HepG2 (cell line): ENCODE measurements at regions not wholly inside any gene's neighbourhood (a gene's known extent, or its start where the extent isn't known, plus 50 kb on each side); places are given as distances from the start of the nearest gene placed in this dataset.

Experiments
- BCL6 ChIP-seq: IDR thresholded peaks from 2 replicates; pipeline ENCODE4 v1.6.1; 2016; ENCODE audit warnings: missing genetic modification reagents, missing compliant biosample characterization
- FOXA1 ChIP-seq, 2 experiments: fragments of 450-650 bp in 1 of 2; sonication (generic) in 1 of 2; formaldehyde crosslinking in 1 of 2; IDR thresholded peaks; 2 replicates each; pipeline versions ENCODE4 v1.4.0 to v1.6.1; 2016 to 2020; ENCODE audit warnings: missing genetic modification reagents in 1 of 2
- HMG20A ChIP-seq: IDR thresholded peaks from 2 replicates; pipeline ENCODE4 v1.6.1; 2016; ENCODE audit warnings: borderline replicate concordance
- HNF4A ChIP-seq: sonication (generic); formaldehyde crosslinking; IDR thresholded peaks from 2 replicates; pipeline ENCODE4 v1.4.0; 2020; ENCODE audit warnings: missing genetic modification reagents
- HNRNPUL1 ChIP-seq: fragments of 200-400 bp; formaldehyde crosslinking; IDR thresholded peaks from 2 replicates; pipeline ENCODE4 v1.6.1; 2017; ENCODE audit warnings: low read depth, mild to moderate bottlenecking, low read length, moderate library complexity
- SOX13 ChIP-seq, 3 experiments: fragments of 450-650 bp in 1 of 3; sonication (generic) in 1 of 3; formaldehyde crosslinking in 1 of 3; IDR thresholded peaks in 2 of 3; conservative IDR thresholded peaks in 1 of 3; 2 replicates each; pipeline versions ENCODE4 v1.5.0 to v1.6.1; 2016 to 2020; ENCODE audit warnings: antibody characterized with exemption in 1 of 3, mild to moderate bottlenecking in 1 of 3, missing compliant biosample characterization in 1 of 3, missing genetic modification reagents in 1 of 3, moderate library complexity in 1 of 3
- SOX5 ChIP-seq: IDR thresholded peaks from 2 replicates; pipeline ENCODE4 v1.6.1; 2016; ENCODE audit warnings: borderline replicate concordance
- ZIK1 ChIP-seq: sonication (generic); formaldehyde crosslinking; IDR thresholded peaks from 2 replicates; pipeline ENCODE4 v1.5.0; 2020; ENCODE audit warnings: mild to moderate bottlenecking, low read depth, missing genetic modification reagents, borderline replicate concordance
- ZMYM2 ChIP-seq: sonication (generic); formaldehyde crosslinking; IDR thresholded peaks from 2 replicates; pipeline ENCODE4 v1.8.0; 2022; ENCODE audit warnings: mild to moderate bottlenecking, missing genetic modification reagents
- ZMYM4 ChIP-seq: sonication (generic); formaldehyde crosslinking; IDR thresholded peaks from 2 replicates; pipeline ENCODE4 v1.8.1; 2023; ENCODE audit warnings: mild to moderate bottlenecking, missing genetic modification reagents
- ZNF205 ChIP-seq: IDR thresholded peaks from 2 replicates; pipeline ENCODE4 v1.6.1; 2018; ENCODE audit warnings: missing biosample characterization, missing genetic modification reagents
- ZNF230 ChIP-seq: sonication (generic); formaldehyde crosslinking; IDR thresholded peaks from 2 replicates; pipeline ENCODE4 v1.4.0; 2020; ENCODE audit warnings: mild to moderate bottlenecking, missing genetic modification reagents
- ZNF317 ChIP-seq: sonication (generic); formaldehyde crosslinking; IDR thresholded peaks from 2 replicates; pipeline ENCODE4 v1.5.0; 2020; ENCODE audit warnings: mild to moderate bottlenecking, missing genetic modification reagents
- ZNF556 ChIP-seq: sonication (generic); formaldehyde crosslinking; IDR thresholded peaks from 2 replicates; pipeline ENCODE4 v1.4.0; 2020; ENCODE audit warnings: mild to moderate bottlenecking, missing genetic modification reagents, borderline replicate concordance
- ZSCAN25 ChIP-seq: sonication (generic); formaldehyde crosslinking; IDR thresholded peaks from 2 replicates; pipeline ENCODE4 v1.8.0; 2022; ENCODE audit warnings: mild to moderate bottlenecking, missing genetic modification reagents
- TF ChIP-seq, protein P1 (sequence below): IDR thresholded peaks from 2 replicates; pipeline ENCODE4 v1.6.1; 2016; ENCODE audit warnings: mild to moderate bottlenecking
- TF ChIP-seq, protein P2 (sequence below): sonication (generic); formaldehyde crosslinking; IDR thresholded peaks from 2 replicates; pipeline ENCODE4 v1.4.0; 2020; ENCODE audit warnings: missing genetic modification reagents
- TF ChIP-seq, protein P3 (sequence below), 2 experiments: sonication (generic) in 1 of 2; formaldehyde crosslinking in 1 of 2; IDR thresholded peaks; 2 replicates each; pipeline versions ENCODE4 v1.4.0 to v1.6.1; 2016 to 2020; ENCODE audit warnings: borderline replicate concordance in 1 of 2, low read depth in 1 of 2, mild to moderate bottlenecking in 1 of 2, missing genetic modification reagents in 1 of 2
- TF ChIP-seq, protein P4 (sequence below): sonication (generic); formaldehyde crosslinking; conservative IDR thresholded peaks from 2 replicates; pipeline ENCODE4 v1.4.0; 2020; ENCODE audit warnings: mild to moderate bottlenecking, missing genetic modification reagents, moderate library complexity

DNA sequence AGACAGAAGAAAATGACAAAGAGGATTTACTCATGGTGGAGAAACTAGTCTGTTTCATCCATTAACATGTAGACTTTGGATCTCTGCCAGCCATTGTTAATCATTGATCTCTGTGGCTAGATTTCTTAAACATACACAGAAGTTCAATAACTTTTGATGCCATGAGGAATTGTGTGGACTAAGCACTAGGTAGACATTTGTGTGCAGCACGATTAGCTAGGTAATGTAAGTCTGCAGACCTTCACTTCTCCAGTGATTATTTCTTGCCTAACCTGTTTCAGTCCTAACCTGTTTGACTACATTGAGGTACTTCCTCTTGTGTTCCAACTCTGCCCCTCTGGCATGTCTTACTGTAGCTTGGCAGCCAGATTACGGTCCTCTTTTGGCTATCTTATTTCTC is 928.5 kb upstream of the ROBO1 start (continued):
- TF ChIP-seq ZSCAN25 (CRISPR knock-in tag) (no peak), ZNF230 (CRISPR knock-in tag) (no peak), BCL6 (CRISPR knock-in tag) (peak; percentile 66), FOXA1 (IDR thresholded peaks at IDR 0.05) (no peak), FOXA1 (CRISPR knock-in tag; IDR thresholded peaks at IDR 0.05) (peak; percentile 64), SOX13 (IDR thresholded peaks at IDR 0.05) (0 out of 2 replicates have a peak, but pooled peaks have one; percentile 26), SOX13 (CRISPR knock-in tag; conservative IDR thresholded peaks at IDR 0.05 in 1 of 2, IDR thresholded peaks at IDR 0.05 in 1 of 2) (peak in 1 of 2 experiments; percentile 89; a peak in 2 of 4 replicates), SOX5 (CRISPR knock-in tag) (peak; percentile 92), ZMYM2 (CRISPR knock-in tag) (no peak), HMG20A (CRISPR knock-in tag) (peak; percentile 76; the same call in 1 of the 2 replicates), ZIK1 (no peak), ZNF317 (0 out of 2 replicates have a peak, but pooled peaks have one; percentile 39), ZNF556 (no peak), ZNF205 (CRISPR knock-in tag) (no peak), HNF4A (CRISPR knock-in tag) (peak; percentile 49; the same call in 1 of the 2 replicates), HNRNPUL1 (0 out of 2 replicates have a peak, but pooled peaks have one; percentile 66), ZMYM4 (CRISPR knock-in tag) (peak; percentile 60; the same call in 1 of the 2 replicates)
- TF ChIP-seq, protein P1, sequence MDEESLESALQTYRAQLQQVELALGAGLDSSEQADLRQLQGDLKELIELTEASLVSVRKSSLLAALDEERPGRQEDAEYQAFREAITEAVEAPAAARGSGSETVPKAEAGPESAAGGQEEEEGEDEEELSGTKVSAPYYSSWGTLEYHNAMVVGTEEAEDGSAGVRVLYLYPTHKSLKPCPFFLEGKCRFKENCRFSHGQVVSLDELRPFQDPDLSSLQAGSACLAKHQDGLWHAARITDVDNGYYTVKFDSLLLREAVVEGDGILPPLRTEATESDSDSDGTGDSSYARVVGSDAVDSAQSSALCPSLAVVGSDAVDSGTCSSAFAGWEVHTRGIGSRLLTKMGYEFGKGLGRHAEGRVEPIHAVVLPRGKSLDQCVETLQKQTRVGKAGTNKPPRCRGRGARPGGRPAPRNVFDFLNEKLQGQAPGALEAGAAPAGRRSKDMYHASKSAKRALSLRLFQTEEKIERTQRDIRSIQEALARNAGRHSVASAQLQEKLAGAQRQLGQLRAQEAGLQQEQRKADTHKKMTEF (CRISPR knock-in tag), result peak; percentile 25; the same call in 1 of the 2 replicates
- TF ChIP-seq, protein P2, sequence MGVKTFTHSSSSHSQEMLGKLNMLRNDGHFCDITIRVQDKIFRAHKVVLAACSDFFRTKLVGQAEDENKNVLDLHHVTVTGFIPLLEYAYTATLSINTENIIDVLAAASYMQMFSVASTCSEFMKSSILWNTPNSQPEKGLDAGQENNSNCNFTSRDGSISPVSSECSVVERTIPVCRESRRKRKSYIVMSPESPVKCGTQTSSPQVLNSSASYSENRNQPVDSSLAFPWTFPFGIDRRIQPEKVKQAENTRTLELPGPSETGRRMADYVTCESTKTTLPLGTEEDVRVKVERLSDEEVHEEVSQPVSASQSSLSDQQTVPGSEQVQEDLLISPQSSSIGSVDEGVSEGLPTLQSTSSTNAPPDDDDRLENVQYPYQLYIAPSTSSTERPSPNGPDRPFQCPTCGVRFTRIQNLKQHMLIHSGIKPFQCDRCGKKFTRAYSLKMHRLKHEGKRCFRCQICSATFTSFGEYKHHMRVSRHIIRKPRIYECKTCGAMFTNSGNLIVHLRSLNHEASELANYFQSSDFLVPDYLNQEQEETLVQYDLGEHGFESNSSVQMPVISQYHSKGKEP (CRISPR knock-in tag), result no peak
- TF ChIP-seq, protein P3, sequence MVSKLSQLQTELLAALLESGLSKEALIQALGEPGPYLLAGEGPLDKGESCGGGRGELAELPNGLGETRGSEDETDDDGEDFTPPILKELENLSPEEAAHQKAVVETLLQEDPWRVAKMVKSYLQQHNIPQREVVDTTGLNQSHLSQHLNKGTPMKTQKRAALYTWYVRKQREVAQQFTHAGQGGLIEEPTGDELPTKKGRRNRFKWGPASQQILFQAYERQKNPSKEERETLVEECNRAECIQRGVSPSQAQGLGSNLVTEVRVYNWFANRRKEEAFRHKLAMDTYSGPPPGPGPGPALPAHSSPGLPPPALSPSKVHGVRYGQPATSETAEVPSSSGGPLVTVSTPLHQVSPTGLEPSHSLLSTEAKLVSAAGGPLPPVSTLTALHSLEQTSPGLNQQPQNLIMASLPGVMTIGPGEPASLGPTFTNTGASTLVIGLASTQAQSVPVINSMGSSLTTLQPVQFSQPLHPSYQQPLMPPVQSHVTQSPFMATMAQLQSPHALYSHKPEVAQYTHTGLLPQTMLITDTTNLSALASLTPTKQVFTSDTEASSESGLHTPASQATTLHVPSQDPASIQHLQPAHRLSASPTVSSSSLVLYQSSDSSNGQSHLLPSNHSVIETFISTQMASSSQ (IDR thresholded peaks at IDR 0.05; ENCODE audit: low read depth), result peak; percentile 89
- TF ChIP-seq, protein P3 (CRISPR knock-in tag; IDR thresholded peaks at IDR 0.05; ENCODE audit: borderline replicate concordance), result peak; percentile 92
- TF ChIP-seq, protein P4, sequence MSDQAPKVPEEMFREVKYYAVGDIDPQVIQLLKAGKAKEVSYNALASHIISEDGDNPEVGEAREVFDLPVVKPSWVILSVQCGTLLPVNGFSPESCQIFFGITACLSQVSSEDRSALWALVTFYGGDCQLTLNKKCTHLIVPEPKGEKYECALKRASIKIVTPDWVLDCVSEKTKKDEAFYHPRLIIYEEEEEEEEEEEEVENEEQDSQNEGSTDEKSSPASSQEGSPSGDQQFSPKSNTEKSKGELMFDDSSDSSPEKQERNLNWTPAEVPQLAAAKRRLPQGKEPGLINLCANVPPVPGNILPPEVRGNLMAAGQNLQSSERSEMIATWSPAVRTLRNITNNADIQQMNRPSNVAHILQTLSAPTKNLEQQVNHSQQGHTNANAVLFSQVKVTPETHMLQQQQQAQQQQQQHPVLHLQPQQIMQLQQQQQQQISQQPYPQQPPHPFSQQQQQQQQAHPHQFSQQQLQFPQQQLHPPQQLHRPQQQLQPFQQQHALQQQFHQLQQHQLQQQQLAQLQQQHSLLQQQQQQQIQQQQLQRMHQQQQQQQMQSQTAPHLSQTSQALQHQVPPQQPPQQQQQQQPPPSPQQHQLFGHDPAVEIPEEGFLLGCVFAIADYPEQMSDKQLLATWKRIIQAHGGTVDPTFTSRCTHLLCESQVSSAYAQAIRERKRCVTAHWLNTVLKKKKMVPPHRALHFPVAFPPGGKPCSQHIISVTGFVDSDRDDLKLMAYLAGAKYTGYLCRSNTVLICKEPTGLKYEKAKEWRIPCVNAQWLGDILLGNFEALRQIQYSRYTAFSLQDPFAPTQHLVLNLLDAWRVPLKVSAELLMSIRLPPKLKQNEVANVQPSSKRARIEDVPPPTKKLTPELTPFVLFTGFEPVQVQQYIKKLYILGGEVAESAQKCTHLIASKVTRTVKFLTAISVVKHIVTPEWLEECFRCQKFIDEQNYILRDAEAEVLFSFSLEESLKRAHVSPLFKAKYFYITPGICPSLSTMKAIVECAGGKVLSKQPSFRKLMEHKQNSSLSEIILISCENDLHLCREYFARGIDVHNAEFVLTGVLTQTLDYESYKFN, result peak; percentile 68
